Breast epithelium (tissue), 3 donors: ENCODE measurements at regions not wholly inside any gene's neighbourhood (a gene's known extent, or its start where the extent isn't known, plus 50 kb on each side); places are given as distances from the start of the nearest gene placed in this dataset.
"Not testable (repeated sequence)": the region's sequence is repeated elsewhere in the genome, so short reads cannot be mapped to it uniquely, and the experiment has no call there.

Source experiments
- POLR2A ChIP-seq: fragments of 450-650 bp; IDR thresholded peaks from one replicate; pipeline ENCODE4 v1.6.1; 2016; ENCODE audit warnings: antibody characterized with exemption, mild to moderate bottlenecking, moderate library complexity
- TF ChIP-seq, protein P1 (sequence below), 3 donors: fragments of 450-650 bp; IDR thresholded peaks; one replicate each; pipeline ENCODE4 v1.5.1; 2016 to 2017; ENCODE audit warnings: antibody characterized with exemption in 3 of 3, mild to moderate bottlenecking in 3 of 3, moderate library complexity in 3 of 3

- TF ChIP-seq, protein P1, sequence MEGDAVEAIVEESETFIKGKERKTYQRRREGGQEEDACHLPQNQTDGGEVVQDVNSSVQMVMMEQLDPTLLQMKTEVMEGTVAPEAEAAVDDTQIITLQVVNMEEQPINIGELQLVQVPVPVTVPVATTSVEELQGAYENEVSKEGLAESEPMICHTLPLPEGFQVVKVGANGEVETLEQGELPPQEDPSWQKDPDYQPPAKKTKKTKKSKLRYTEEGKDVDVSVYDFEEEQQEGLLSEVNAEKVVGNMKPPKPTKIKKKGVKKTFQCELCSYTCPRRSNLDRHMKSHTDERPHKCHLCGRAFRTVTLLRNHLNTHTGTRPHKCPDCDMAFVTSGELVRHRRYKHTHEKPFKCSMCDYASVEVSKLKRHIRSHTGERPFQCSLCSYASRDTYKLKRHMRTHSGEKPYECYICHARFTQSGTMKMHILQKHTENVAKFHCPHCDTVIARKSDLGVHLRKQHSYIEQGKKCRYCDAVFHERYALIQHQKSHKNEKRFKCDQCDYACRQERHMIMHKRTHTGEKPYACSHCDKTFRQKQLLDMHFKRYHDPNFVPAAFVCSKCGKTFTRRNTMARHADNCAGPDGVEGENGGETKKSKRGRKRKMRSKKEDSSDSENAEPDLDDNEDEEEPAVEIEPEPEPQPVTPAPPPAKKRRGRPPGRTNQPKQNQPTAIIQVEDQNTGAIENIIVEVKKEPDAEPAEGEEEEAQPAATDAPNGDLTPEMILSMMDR (IDR thresholded peaks at IDR 0.05): not testable (repeated sequence)
- not testable (repeated sequence) for TF ChIP-seq POLR2A
These were observed 202.4 kb upstream of the MCHR2 start for GRCh38 chr6:100196214-100196982.
